Liver (tissue), 7 donors: ENCODE measurements at regions not wholly inside any gene's neighbourhood (a gene's known extent, or its start where the extent isn't known, plus 50 kb on each side); places are given as distances from the start of the nearest gene placed in this dataset.

Experiments used
- DNase-seq: peaks from one replicate; pipeline ENCODE4 v3.0.0-alpha.2; 2017; ENCODE audit warnings: low spot score
- H3K27ac ChIP-seq, 2 donors: one replicate each; pipeline ENCODE4 v1.7.0; 2013; ENCODE audit warnings: inconsistent platforms in 2 of 2, low read length in 2 of 2, control low read depth in 1 of 2, low read depth in 1 of 2, mild to moderate bottlenecking in 1 of 2
- H3K27me3 ChIP-seq, 4 donors: one replicate each; pipeline versions ENCODE4 v1.6.1 to v1.7.0; 2013; ENCODE audit warnings: low read length in 3 of 4, inconsistent platforms in 1 of 4, mild to moderate bottlenecking in 1 of 4, moderate library complexity in 1 of 4; ENCODE audit not compliant: control insufficient read depth in 4 of 4, insufficient read depth in 4 of 4
- H3K36me3 ChIP-seq, 4 donors: one replicate each; pipeline versions ENCODE4 v1.6.1 to v1.7.0; 2013; ENCODE audit warnings: low read length in 3 of 4, mild to moderate bottlenecking in 3 of 4, low read depth in 1 of 4, moderate library complexity in 1 of 4; ENCODE audit not compliant: control insufficient read depth in 4 of 4, insufficient read depth in 3 of 4
- H3K4me1 ChIP-seq, 4 donors: one replicate each; pipeline versions ENCODE4 v1.6.1 to v1.7.0; 2013; ENCODE audit warnings: low read length in 3 of 4, mild to moderate bottlenecking in 3 of 4, moderate library complexity in 1 of 4; ENCODE audit not compliant: control insufficient read depth in 4 of 4, insufficient read depth in 4 of 4
- H3K4me3 ChIP-seq, 3 donors: one replicate each; pipeline versions ENCODE4 v1.6.1 to v1.7.0; 2013; ENCODE audit warnings: low read length in 3 of 3, control low read depth in 1 of 3, low read depth in 1 of 3, mild to moderate bottlenecking in 1 of 3
- H3K9ac ChIP-seq, 2 donors: one replicate each; pipeline ENCODE4 v1.7.0; 2013; ENCODE audit warnings: low read length in 2 of 2, mild to moderate bottlenecking in 2 of 2, moderate library complexity in 2 of 2, control low read depth in 1 of 2, low read depth in 1 of 2
- H3K9me3 ChIP-seq, 4 donors: one replicate each; pipeline versions ENCODE4 v1.6.1 to v1.7.0; 2013; ENCODE audit warnings: low read length in 3 of 4; ENCODE audit not compliant: control insufficient read depth in 4 of 4
- EGR1 ChIP-seq, 2 donors: IDR thresholded peaks; 2 replicates each; pipeline ENCODE4 v1.6.1; 2016 to 2018; ENCODE audit warnings: antibody characterized with exemption in 2 of 2, low read depth in 2 of 2
- FOXA1 ChIP-seq: IDR thresholded peaks from 2 replicates; pipeline ENCODE4 v1.6.1; 2016; ENCODE audit warnings: antibody characterized with exemption
- FOXA2 ChIP-seq: IDR thresholded peaks from 2 replicates; pipeline ENCODE4 v1.6.1; 2016; ENCODE audit warnings: antibody characterized with exemption
- GABPA ChIP-seq, 2 donors: IDR thresholded peaks in 1 of 2; conservative IDR thresholded peaks in 1 of 2; 2 replicates each; pipeline ENCODE4 v1.6.1; 2016; ENCODE audit warnings: antibody characterized with exemption in 2 of 2, mild to moderate bottlenecking in 1 of 2, moderate library complexity in 1 of 2
- HNF4A ChIP-seq, 2 donors: conservative IDR thresholded peaks; 2 replicates each; pipeline ENCODE4 v1.6.1; 2016; ENCODE audit warnings: antibody characterized with exemption in 2 of 2, mild to moderate bottlenecking in 2 of 2
- HNF4G ChIP-seq: IDR thresholded peaks from 2 replicates; pipeline ENCODE4 v1.6.1; 2016; ENCODE audit warnings: antibody characterized with exemption
- JUND ChIP-seq, 2 donors: IDR thresholded peaks; 2 replicates each; pipeline ENCODE4 v1.6.1; 2016; ENCODE audit warnings: antibody characterized with exemption in 2 of 2
- NR2F2 ChIP-seq: IDR thresholded peaks from 2 replicates; pipeline ENCODE4 v1.6.1; 2016; ENCODE audit warnings: antibody characterized with exemption
- RAD21 ChIP-seq, 2 donors: IDR thresholded peaks; 2 replicates each; pipeline ENCODE4 v1.6.1; 2016; ENCODE audit warnings: antibody characterized with exemption in 2 of 2, mild to moderate bottlenecking in 2 of 2
- RXRA ChIP-seq, 2 donors: IDR thresholded peaks; 2 replicates each; pipeline ENCODE4 v1.6.1; 2017 to 2018; ENCODE audit warnings: antibody characterized with exemption in 2 of 2, mild to moderate bottlenecking in 1 of 2
- SP1 ChIP-seq: IDR thresholded peaks from 2 replicates; pipeline ENCODE4 v1.6.1; 2018; ENCODE audit warnings: antibody characterized with exemption, mild to moderate bottlenecking
- TAF1 ChIP-seq: conservative IDR thresholded peaks from 2 replicates; pipeline ENCODE4 v1.6.1; 2016; ENCODE audit warnings: antibody characterized with exemption, mild to moderate bottlenecking
- YY1 ChIP-seq: IDR thresholded peaks from 2 replicates; pipeline ENCODE4 v1.6.1; 2016; ENCODE audit warnings: antibody characterized with exemption, mild to moderate bottlenecking
- TF ChIP-seq, protein P1 (sequence below): IDR thresholded peaks from 2 replicates; pipeline ENCODE4 v1.6.1; 2016; ENCODE audit warnings: antibody characterized with exemption, mild to moderate bottlenecking
- TF ChIP-seq, protein P2 (sequence below): IDR thresholded peaks from 2 replicates; pipeline ENCODE4 v1.6.1; 2016; ENCODE audit warnings: antibody characterized with exemption
- TF ChIP-seq, protein P3 (sequence below): IDR thresholded peaks from 2 replicates; pipeline ENCODE4 v1.6.1; 2016; ENCODE audit warnings: antibody characterized with exemption
- TF ChIP-seq, protein P4 (sequence below): fragments of 150-350 bp; IDR thresholded peaks from 2 replicates; pipeline ENCODE4 v1.5.1; 2017; ENCODE audit warnings: improper control_type of control experiment, low read depth, low read length; ENCODE audit not compliant: missing input control
- TF ChIP-seq, protein P5 (sequence below): IDR thresholded peaks from 2 replicates; pipeline ENCODE4 v1.6.1; 2016; ENCODE audit warnings: antibody characterized with exemption
- donor health status: healthy.
- donor health status: healthy.
- donor health status: healthy.
- donor health status: healthy.

DNA sequence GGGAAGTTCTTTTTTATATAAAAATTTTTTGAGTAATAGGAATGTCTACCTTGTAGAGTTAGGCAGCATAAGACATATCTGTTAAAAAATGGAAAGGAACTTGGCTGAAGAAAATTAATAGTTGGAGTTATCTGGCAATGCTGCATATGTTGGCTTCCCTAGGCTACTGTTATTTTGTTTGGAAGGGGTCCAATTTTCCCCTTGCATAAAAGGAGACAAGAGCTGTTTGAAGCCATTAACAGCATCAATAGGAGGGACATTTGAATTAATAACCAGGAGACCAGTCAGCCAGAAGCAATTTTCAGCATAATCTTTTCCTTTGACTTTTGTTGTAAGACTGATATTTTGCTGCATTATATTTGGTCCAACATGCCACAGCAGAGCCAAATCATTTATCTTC, 80.9 kb upstream of the TAB2 start:
- TF ChIP-seq EGR1 (IDR thresholded peaks at IDR 0.05; ENCODE audit: low read depth in 2 of 2) (no peak), RAD21 (IDR thresholded peaks at IDR 0.05) (no peak), RXRA (IDR thresholded peaks at IDR 0.05) (no peak), FOXA1 (no peak), FOXA2 (no peak), NR2F2 (no peak), JUND (IDR thresholded peaks at IDR 0.05) (no peak), TAF1 (no peak), SP1 (no peak), HNF4G (no peak), YY1 (no peak), HNF4A (conservative IDR thresholded peaks at IDR 0.05) (no peak), GABPA (IDR thresholded peaks at IDR 0.05 in 1 of 2, conservative IDR thresholded peaks at IDR 0.05 in 1 of 2) (no peak)
- TF ChIP-seq, protein P1, sequence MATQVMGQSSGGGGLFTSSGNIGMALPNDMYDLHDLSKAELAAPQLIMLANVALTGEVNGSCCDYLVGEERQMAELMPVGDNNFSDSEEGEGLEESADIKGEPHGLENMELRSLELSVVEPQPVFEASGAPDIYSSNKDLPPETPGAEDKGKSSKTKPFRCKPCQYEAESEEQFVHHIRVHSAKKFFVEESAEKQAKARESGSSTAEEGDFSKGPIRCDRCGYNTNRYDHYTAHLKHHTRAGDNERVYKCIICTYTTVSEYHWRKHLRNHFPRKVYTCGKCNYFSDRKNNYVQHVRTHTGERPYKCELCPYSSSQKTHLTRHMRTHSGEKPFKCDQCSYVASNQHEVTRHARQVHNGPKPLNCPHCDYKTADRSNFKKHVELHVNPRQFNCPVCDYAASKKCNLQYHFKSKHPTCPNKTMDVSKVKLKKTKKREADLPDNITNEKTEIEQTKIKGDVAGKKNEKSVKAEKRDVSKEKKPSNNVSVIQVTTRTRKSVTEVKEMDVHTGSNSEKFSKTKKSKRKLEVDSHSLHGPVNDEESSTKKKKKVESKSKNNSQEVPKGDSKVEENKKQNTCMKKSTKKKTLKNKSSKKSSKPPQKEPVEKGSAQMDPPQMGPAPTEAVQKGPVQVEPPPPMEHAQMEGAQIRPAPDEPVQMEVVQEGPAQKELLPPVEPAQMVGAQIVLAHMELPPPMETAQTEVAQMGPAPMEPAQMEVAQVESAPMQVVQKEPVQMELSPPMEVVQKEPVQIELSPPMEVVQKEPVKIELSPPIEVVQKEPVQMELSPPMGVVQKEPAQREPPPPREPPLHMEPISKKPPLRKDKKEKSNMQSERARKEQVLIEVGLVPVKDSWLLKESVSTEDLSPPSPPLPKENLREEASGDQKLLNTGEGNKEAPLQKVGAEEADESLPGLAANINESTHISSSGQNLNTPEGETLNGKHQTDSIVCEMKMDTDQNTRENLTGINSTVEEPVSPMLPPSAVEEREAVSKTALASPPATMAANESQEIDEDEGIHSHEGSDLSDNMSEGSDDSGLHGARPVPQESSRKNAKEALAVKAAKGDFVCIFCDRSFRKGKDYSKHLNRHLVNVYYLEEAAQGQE, result no peak
- TF ChIP-seq, protein P2, sequence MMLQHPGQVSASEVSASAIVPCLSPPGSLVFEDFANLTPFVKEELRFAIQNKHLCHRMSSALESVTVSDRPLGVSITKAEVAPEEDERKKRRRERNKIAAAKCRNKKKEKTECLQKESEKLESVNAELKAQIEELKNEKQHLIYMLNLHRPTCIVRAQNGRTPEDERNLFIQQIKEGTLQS, result no peak
- TF ChIP-seq, protein P3, sequence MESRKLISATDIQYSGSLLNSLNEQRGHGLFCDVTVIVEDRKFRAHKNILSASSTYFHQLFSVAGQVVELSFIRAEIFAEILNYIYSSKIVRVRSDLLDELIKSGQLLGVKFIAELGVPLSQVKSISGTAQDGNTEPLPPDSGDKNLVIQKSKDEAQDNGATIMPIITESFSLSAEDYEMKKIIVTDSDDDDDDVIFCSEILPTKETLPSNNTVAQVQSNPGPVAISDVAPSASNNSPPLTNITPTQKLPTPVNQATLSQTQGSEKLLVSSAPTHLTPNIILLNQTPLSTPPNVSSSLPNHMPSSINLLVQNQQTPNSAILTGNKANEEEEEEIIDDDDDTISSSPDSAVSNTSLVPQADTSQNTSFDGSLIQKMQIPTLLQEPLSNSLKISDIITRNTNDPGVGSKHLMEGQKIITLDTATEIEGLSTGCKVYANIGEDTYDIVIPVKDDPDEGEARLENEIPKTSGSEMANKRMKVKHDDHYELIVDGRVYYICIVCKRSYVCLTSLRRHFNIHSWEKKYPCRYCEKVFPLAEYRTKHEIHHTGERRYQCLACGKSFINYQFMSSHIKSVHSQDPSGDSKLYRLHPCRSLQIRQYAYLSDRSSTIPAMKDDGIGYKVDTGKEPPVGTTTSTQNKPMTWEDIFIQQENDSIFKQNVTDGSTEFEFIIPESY, result no peak
- TF ChIP-seq, protein P4, sequence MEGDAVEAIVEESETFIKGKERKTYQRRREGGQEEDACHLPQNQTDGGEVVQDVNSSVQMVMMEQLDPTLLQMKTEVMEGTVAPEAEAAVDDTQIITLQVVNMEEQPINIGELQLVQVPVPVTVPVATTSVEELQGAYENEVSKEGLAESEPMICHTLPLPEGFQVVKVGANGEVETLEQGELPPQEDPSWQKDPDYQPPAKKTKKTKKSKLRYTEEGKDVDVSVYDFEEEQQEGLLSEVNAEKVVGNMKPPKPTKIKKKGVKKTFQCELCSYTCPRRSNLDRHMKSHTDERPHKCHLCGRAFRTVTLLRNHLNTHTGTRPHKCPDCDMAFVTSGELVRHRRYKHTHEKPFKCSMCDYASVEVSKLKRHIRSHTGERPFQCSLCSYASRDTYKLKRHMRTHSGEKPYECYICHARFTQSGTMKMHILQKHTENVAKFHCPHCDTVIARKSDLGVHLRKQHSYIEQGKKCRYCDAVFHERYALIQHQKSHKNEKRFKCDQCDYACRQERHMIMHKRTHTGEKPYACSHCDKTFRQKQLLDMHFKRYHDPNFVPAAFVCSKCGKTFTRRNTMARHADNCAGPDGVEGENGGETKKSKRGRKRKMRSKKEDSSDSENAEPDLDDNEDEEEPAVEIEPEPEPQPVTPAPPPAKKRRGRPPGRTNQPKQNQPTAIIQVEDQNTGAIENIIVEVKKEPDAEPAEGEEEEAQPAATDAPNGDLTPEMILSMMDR, result no peak
- TF ChIP-seq, protein P5, sequence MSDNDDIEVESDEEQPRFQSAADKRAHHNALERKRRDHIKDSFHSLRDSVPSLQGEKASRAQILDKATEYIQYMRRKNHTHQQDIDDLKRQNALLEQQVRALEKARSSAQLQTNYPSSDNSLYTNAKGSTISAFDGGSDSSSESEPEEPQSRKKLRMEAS, result no peak
- Histone ChIP-seq H3K27ac (no peak overlapping the region), H3K4me1 (no peaks in the 10 kb centered on the region), H3K27me3 (no peaks in the 10 kb centered on the region), H3K9me3 (peaks cover 3 to 12% (median 6%) of the 10 kb centered on the region in 4 donors), H3K4me3 (no peak overlapping the region), H3K9ac (no peak overlapping the region), H3K36me3 (no peaks in the 10 kb centered on the region)
- DNase-seq, result no peak
